HCT116 (cell line): ENCODE measurements at regions not wholly inside any gene's neighbourhood (a gene's known extent, or its start where the extent isn't known, plus 50 kb on each side); places are given as distances from the start of the nearest gene placed in this dataset.

ENCODE experiments used
- ATAC-seq: fragments of 200-7000 bp; cut with Tn5 transposase; 2 replicates; pipeline ENCODE4 v1.9.1; 2020; ENCODE audit warnings: mild to moderate bottlenecking, moderate library complexity
- BruUV-seq: library from RNA; stranded (reverse); fragments of 400-500 nt; replicated peaks from 2 replicates; lab custom pipeline; 2021; lab: Mats Ljungman, UMichigan
- CTCF ChIA-PET: fragments of 300-600 bp; sonication (Branson Sonifier 250); formaldehyde crosslinking; loops from one replicate; lab custom pipeline; 2021; ENCODE audit warnings: antibody characterized with exemption; lab: Charles Lee
- POLR2A ChIA-PET: fragments of 300-600, 350-600 bp; sonication (Branson Sonifier 250); formaldehyde crosslinking; loops from one replicate; lab custom pipeline; 2021; ENCODE audit warnings: antibody characterized with exemption; lab: Charles Lee
- RAD21 ChIA-PET, 2 experiments: fragments of 300-600 bp; sonication (Branson Sonifier 250); formaldehyde crosslinking; loops; one replicate each; lab custom pipeline; 2023; ENCODE audit warnings: low total read pairs in 2 of 2; ENCODE audit not compliant: uncharacterized antibody in 2 of 2, unreplicated experiment in 2 of 2, low non-redundant PET in 1 of 2; lab: Charles Lee
- DNase-seq: peaks from one replicate; pipeline ENCODE4 v3.0.0-alpha.2; 2010; ENCODE audit warnings: low read depth, low spot score
- H2AFZ ChIP-seq: fragments of 200-600 bp; shearing (Covaris generic), sonication (generic); 2 replicates; pipeline ENCODE4 v1.6.1; 2017; ENCODE audit warnings: low read depth, mixed run types, mixed read lengths, antibody characterized with exemption, low read length; ENCODE audit not compliant: poor library complexity, severe bottlenecking
- H3K27ac ChIP-seq: 2 replicates; pipeline ENCODE4 v1.5.1; 2012; ENCODE audit warnings: low read depth, low read length
- H3K27me3 ChIP-seq: fragments of 200-600 bp; sonication (generic); 2 replicates; pipeline ENCODE4 v1.6.1; 2016; ENCODE audit warnings: mixed run types, low read length, mixed read lengths; ENCODE audit not compliant: insufficient read depth
- H3K36me3 ChIP-seq, 2 experiments: fragments of 200-500 bp in 1 of 2; fragments of 200-600 bp in 1 of 2; sonication (Bioruptor generic) in 1 of 2; sonication (generic) in 1 of 2; 2 replicates each; pipeline versions ENCODE4 v1.5.1 to v1.6.1; 2014 to 2016; ENCODE audit warnings: low read length in 2 of 2, inconsistent platforms in 1 of 2, mixed read lengths in 1 of 2, mixed run types in 1 of 2; ENCODE audit not compliant: insufficient read depth in 2 of 2, control insufficient read depth in 1 of 2
- H3K4me1 ChIP-seq, 2 experiments: fragments of 200-600 bp in 1 of 2; sonication (generic) in 1 of 2; 2 replicates each; pipeline versions ENCODE4 v1.5.1 to v1.6.1; 2012 to 2017; ENCODE audit warnings: low read length in 2 of 2, inconsistent platforms in 1 of 2, mild to moderate bottlenecking in 1 of 2, mixed read lengths in 1 of 2, mixed run types in 1 of 2, moderate library complexity in 1 of 2; ENCODE audit not compliant: insufficient read depth in 2 of 2, control insufficient read depth in 1 of 2
- H3K4me2 ChIP-seq: fragments of 200-600 bp; sonication (generic); 2 replicates; pipeline ENCODE4 v1.6.1; 2017; ENCODE audit warnings: mixed run types, low read length, mixed read lengths
- H3K4me3 ChIP-seq, 2 experiments: fragments of 200-600 bp in 1 of 2; sonication (generic) in 1 of 2; replicated peaks in 1 of 2; 2 replicates each; pipeline ENCODE4 v1.5.1; 2011 to 2016; ENCODE audit warnings: low read length in 2 of 2, control low read depth in 1 of 2, low read depth in 1 of 2, mild to moderate bottlenecking in 1 of 2, mixed read lengths in 1 of 2, mixed run types in 1 of 2
- H3K79me2 ChIP-seq: fragments of 200-600 bp; sonication (generic); 2 replicates; pipeline ENCODE4 v1.6.1; 2017; ENCODE audit warnings: mild to moderate bottlenecking, mixed run types, low read length, moderate library complexity, mixed read lengths; ENCODE audit not compliant: insufficient read depth
- H3K9ac ChIP-seq: fragments of 200-600 bp; sonication (generic); 2 replicates; pipeline ENCODE4 v1.6.1; 2016; ENCODE audit warnings: low read length, mixed read lengths
- H3K9me2 ChIP-seq: fragments of 200-600 bp; sonication (generic), shearing (Covaris generic); 2 replicates; pipeline ENCODE4 v1.6.1; 2017; ENCODE audit warnings: mixed run types, mild to moderate bottlenecking, moderate library complexity; ENCODE audit not compliant: insufficient read depth
- H3K9me3 ChIP-seq, 2 experiments: fragments of 200-500 bp in 1 of 2; fragments of 200-600 bp in 1 of 2; sonication (Bioruptor generic) in 1 of 2; sonication (generic) in 1 of 2; 2 replicates each; pipeline ENCODE4 v1.6.1; 2014 to 2017; ENCODE audit warnings: low read length in 2 of 2, mixed read lengths in 2 of 2, inconsistent platforms in 1 of 2, low read depth in 1 of 2, mild to moderate bottlenecking in 1 of 2, mixed run types in 1 of 2, moderate library complexity in 1 of 2; ENCODE audit not compliant: control insufficient read depth in 1 of 2, insufficient read depth in 1 of 2
- H4K20me1 ChIP-seq: fragments of 200-600 bp; sonication (generic), shearing (Covaris generic); 2 replicates; pipeline ENCODE4 v1.6.1; 2017; ENCODE audit warnings: mixed run types, mild to moderate bottlenecking, moderate library complexity; ENCODE audit not compliant: insufficient read depth
- ATF3 ChIP-seq: IDR thresholded peaks from 2 replicates; pipeline ENCODE4 v1.6.1; 2012
- EGR1 ChIP-seq: IDR thresholded peaks from 2 replicates; pipeline ENCODE4 v1.6.1; 2012; ENCODE audit warnings: low read depth
- EZH2 ChIP-seq: fragments of 200-600 bp; sonication (generic); IDR thresholded peaks from 2 replicates; pipeline ENCODE4 v1.6.1; 2017; ENCODE audit warnings: antibody characterized with exemption, mixed run types
- EZH2phosphoT487 ChIP-seq: fragments of 200-600 bp; IDR thresholded peaks from 2 replicates; pipeline ENCODE4 v1.6.1; 2018; ENCODE audit warnings: antibody characterized with exemption, borderline replicate concordance
- FOSL1 ChIP-seq: IDR thresholded peaks from 2 replicates; pipeline ENCODE4 v1.6.1; 2012; ENCODE audit warnings: low read depth
- MAX ChIP-seq: IDR thresholded peaks from 2 replicates; pipeline ENCODE4 v1.6.1; 2012
- POLR2AphosphoS5 ChIP-seq: IDR thresholded peaks from 2 replicates; pipeline ENCODE4 v1.6.1; 2011; ENCODE audit warnings: mild to moderate bottlenecking, low read depth, low read length, moderate library complexity
- RAD21 ChIP-seq: IDR thresholded peaks from 2 replicates; pipeline ENCODE4 v1.6.1; 2012; ENCODE audit warnings: low read depth, mild to moderate bottlenecking
- REST ChIP-seq: IDR thresholded peaks from 2 replicates; pipeline ENCODE4 v1.6.1; 2012; ENCODE audit warnings: low read depth
- SP1 ChIP-seq: IDR thresholded peaks from 2 replicates; pipeline ENCODE4 v1.6.1; 2012; ENCODE audit warnings: low read depth
- ZNF274 ChIP-seq: fragments of 200-500 bp; sonication (Bioruptor generic); IDR thresholded peaks from 2 replicates; pipeline ENCODE4 v1.6.1; 2014; ENCODE audit warnings: mild to moderate bottlenecking, low read depth, low read length, inconsistent platforms
- intact Hi-C: fragments of 100-400 bp; cut with micrococcal nuclease; formaldehyde crosslinking; loops from 2 replicates; pipeline ENCODE4 v1.10.0; 2022

- no peaks in the 10 kb centered on the region for H3K27me3 ChIP-seq
- DNase-seq (no peak), ATAC-seq (peak; percentile 33; the same call in 1 of the 2 replicates)
- peaks cover 11 to 18% of the 10 kb centered on the region in 2 experiments for H3K4me1 ChIP-seq
- no TSS peak for BruUV-seq
- peak overlapping the region; percentile 98 for H2AFZ ChIP-seq
- ChIA-PET CTCF (interaction anchor here (0.7 to 3.2 kb wide), 8 partner anchors 8 to 277 kb away, joined by 3 to 14 read pairs (median 3); no protein-coding TSS in a partner anchor), POLR2A (interaction anchor here (1.2 kb wide), 1 partner anchor 11 kb away, joined by 3 read pairs; no protein-coding TSS in a partner anchor), RAD21 (interaction anchor here (1.0 to 1.8 kb wide), 3 partner anchors 119 to 277 kb away, joined by 3 to 10 read pairs (median 3); no protein-coding TSS in a partner anchor)
- no peaks in the 10 kb centered on the region for H3K36me3 ChIP-seq
- no peaks in the 10 kb centered on the region for H4K20me1 ChIP-seq
- H3K9me2 ChIP-seq: no peaks in the 10 kb centered on the region
- no peaks in the 10 kb centered on the region for H3K9me3 ChIP-seq
- H3K79me2 ChIP-seq: no peaks in the 10 kb centered on the region
- no peak for TF ChIP-seq MAX
- no peak for TF ChIP-seq ATF3
- no peak for TF ChIP-seq ZNF274
- TF ChIP-seq SP1: no peak
- no peak for TF ChIP-seq EZH2phosphoT487
- TF ChIP-seq EZH2: no peak
- no peak for TF ChIP-seq REST
- TF ChIP-seq RAD21: no peak
- no peak for TF ChIP-seq EGR1
- no peak for TF ChIP-seq POLR2AphosphoS5
- TF ChIP-seq FOSL1: no peak
- no peak overlapping the region for H3K4me2 ChIP-seq
- H3K4me3 ChIP-seq: no peak overlapping the region
- H3K27ac ChIP-seq: no peak overlapping the region
- H3K9ac ChIP-seq: no peak overlapping the region
- intact Hi-C loops: loop anchor here (1.0 to 2.0 kb wide), 2 partner anchors 118 to 276 kb away; no protein-coding TSS in a partner anchor
These were observed 104.7 kb upstream of the SLC7A14 start for GRCh38 chr3:170690661-170690981.
